SK-N-SH treated with all-trans-retinoic acid at 6 μM for 48 hours (cell line): ENCODE measurements at regions not wholly inside any gene's neighbourhood (a gene's known extent, or its start where the extent isn't known, plus 50 kb on each side); places are given as distances from the start of the nearest gene placed in this dataset.

Experiments used
- ATAC-seq: fragments of 200-7000 bp; cut with Tn5 transposase; 3 replicates; pipeline ENCODE4 v1.9.1; 2020; ENCODE audit warnings: mild to moderate bottlenecking, moderate library complexity
- ARNTL ChIP-seq: fragments of 450-650 bp; formaldehyde crosslinking; IDR thresholded peaks from 2 replicates; pipeline ENCODE4 v1.5.0; 2020; ENCODE audit warnings: low read depth, mild to moderate bottlenecking, moderate library complexity, borderline replicate concordance
- BACH2 ChIP-seq: fragments of 250-450 bp; sonication (Bioruptor Pico); IDR thresholded peaks from 2 replicates; pipeline ENCODE4 v1.9.0; 2021; ENCODE audit warnings: mild to moderate bottlenecking, borderline replicate concordance
- CREB5 ChIP-seq: fragments of 250-450 bp; sonication (Bioruptor Pico); IDR thresholded peaks from 2 replicates; pipeline ENCODE4 v1.5.1; 2020; ENCODE audit warnings: low read depth, mild to moderate bottlenecking, moderate library complexity
- CSRNP3 ChIP-seq: fragments of 250-450 bp; sonication (Bioruptor Pico); IDR thresholded peaks from 2 replicates; pipeline ENCODE4 v1.5.1; 2021; ENCODE audit warnings: mild to moderate bottlenecking, moderate library complexity
- ESRRG ChIP-seq: fragments of 250-450 bp; sonication (Bioruptor Pico); IDR thresholded peaks from 2 replicates; pipeline ENCODE4 v1.6.1; 2021; ENCODE audit warnings: mild to moderate bottlenecking
- ISL1 ChIP-seq: fragments of 250-450 bp; sonication (Bioruptor Pico); IDR thresholded peaks from 2 replicates; pipeline ENCODE4 v2.1.2; 2022; ENCODE audit warnings: mild to moderate bottlenecking, moderate library complexity
- OSR1 ChIP-seq: fragments of 250-450 bp; sonication (Bioruptor Pico); IDR thresholded peaks from 2 replicates; pipeline ENCODE4 v1.8.0; 2022; ENCODE audit warnings: moderate library complexity, mild to moderate bottlenecking, inconsistent platforms
- PATZ1 ChIP-seq: fragments of 250-450 bp; sonication (Bioruptor Pico); IDR thresholded peaks from 2 replicates; pipeline ENCODE4 v1.8.0; 2020; ENCODE audit warnings: mild to moderate bottlenecking, moderate library complexity, borderline replicate concordance
- SNAI2 ChIP-seq: fragments of 250-450 bp; sonication (Bioruptor Pico); IDR thresholded peaks from 2 replicates; pipeline ENCODE4 v1.5.0; 2020; ENCODE audit warnings: mild to moderate bottlenecking, moderate library complexity
- TCF4 ChIP-seq: fragments of 250-450 bp; sonication (Bioruptor Pico); IDR thresholded peaks from 2 replicates; pipeline ENCODE4 v1.8.0; 2021; ENCODE audit warnings: mild to moderate bottlenecking, moderate library complexity, borderline replicate concordance
- TOX ChIP-seq: fragments of 250-450 bp; sonication (Bioruptor Pico); IDR thresholded peaks from 2 replicates; pipeline ENCODE4 v1.8.0; 2021; ENCODE audit warnings: mild to moderate bottlenecking, moderate library complexity, borderline replicate concordance
- TSHZ2 ChIP-seq: fragments of 250-450 bp; sonication (Bioruptor Pico); IDR thresholded peaks from 2 replicates; pipeline ENCODE4 v1.5.0; 2020; ENCODE audit warnings: mild to moderate bottlenecking, moderate library complexity
- ZC3H10 ChIP-seq: fragments of 250-450 bp; sonication (Bioruptor Pico); IDR thresholded peaks from 2 replicates; pipeline ENCODE4 v1.5.1; 2021; ENCODE audit warnings: mild to moderate bottlenecking, moderate library complexity
- ZFP3 ChIP-seq: fragments of 250-450 bp; sonication (Bioruptor Pico); IDR thresholded peaks from 2 replicates; pipeline ENCODE4 v1.5.0; 2020; ENCODE audit warnings: mild to moderate bottlenecking, moderate library complexity
- ZFP30 ChIP-seq: fragments of 450-650 bp; formaldehyde crosslinking; IDR thresholded peaks from 2 replicates; pipeline ENCODE4 v1.5.0; 2022; ENCODE audit warnings: mild to moderate bottlenecking, moderate library complexity
- ZNF565 ChIP-seq: fragments of 450-650 bp; formaldehyde crosslinking; conservative IDR thresholded peaks from 2 replicates; pipeline ENCODE4 v1.5.0; 2020; ENCODE audit warnings: low read depth, mild to moderate bottlenecking, moderate library complexity
- ZNF70 ChIP-seq: fragments of 450-650 bp; formaldehyde crosslinking; IDR thresholded peaks from 2 replicates; pipeline ENCODE4 v1.5.0; 2020; ENCODE audit warnings: mild to moderate bottlenecking, moderate library complexity
- ZNF8 ChIP-seq: fragments of 450-650 bp; formaldehyde crosslinking; IDR thresholded peaks from 2 replicates; pipeline ENCODE4 v1.5.0; 2020; ENCODE audit warnings: mild to moderate bottlenecking, moderate library complexity

GRCh38 chr5:96517295-96517694 lies 84.2 kb upstream of the PCSK1 start:
- ATAC-seq = peak; percentile 48; the same call in 1 of the 3 replicates
- TF ChIP-seq TSHZ2 (CRISPR knock-in tag) = no peak
- no peak for TF ChIP-seq ZNF70 (CRISPR knock-in tag)
- TF ChIP-seq CSRNP3 (CRISPR knock-in tag) = no peak
- no peak for TF ChIP-seq OSR1 (CRISPR knock-in tag)
- TF ChIP-seq ESRRG (CRISPR knock-in tag) = no peak
- TF ChIP-seq ARNTL (CRISPR knock-in tag) = no peak
- TF ChIP-seq PATZ1 = no peak
- TF ChIP-seq ZNF565 (CRISPR knock-in tag) = no peak
- TF ChIP-seq BACH2 (CRISPR knock-in tag) = no peak
- TF ChIP-seq ZFP30 (CRISPR knock-in tag) = no peak
- no peak for TF ChIP-seq TOX
- TF ChIP-seq ZNF8 = no peak
- TF ChIP-seq ISL1 = no peak
- TF ChIP-seq ZFP3 = no peak
- TF ChIP-seq ZC3H10 (CRISPR knock-in tag) = no peak
- no peak for TF ChIP-seq SNAI2 (CRISPR knock-in tag)

GRCh38 chr5:96520345-96520744 lies 87.3 kb upstream of the PCSK1 start:
- TF ChIP-seq ZNF8 = no peak
- TF ChIP-seq ZNF70 (CRISPR knock-in tag) = no peak
- no peak for ATAC-seq

GRCh38 chr5:96522635-96523355 lies 89.7 kb upstream of the PCSK1 start:
- TF ChIP-seq ZNF8 (no peak), OSR1 (CRISPR knock-in tag) (no peak), BACH2 (CRISPR knock-in tag) (no peak), PATZ1 (no peak), CSRNP3 (CRISPR knock-in tag) (no peak), SNAI2 (CRISPR knock-in tag) (no peak), ZNF565 (CRISPR knock-in tag) (no peak), CREB5 (CRISPR knock-in tag) (no peak), TOX (no peak), TCF4 (CRISPR knock-in tag) (no peak), ZC3H10 (CRISPR knock-in tag) (no peak), ESRRG (CRISPR knock-in tag) (no peak), ZNF70 (CRISPR knock-in tag) (no peak), ZFP30 (CRISPR knock-in tag) (no peak)
- TF ChIP-seq, all 23 proteins: peak for 0
- ATAC-seq = no peak
